ENCODE measurements at regions not wholly inside any gene's neighbourhood (a gene's known extent, or its start where the extent isn't known, plus 50 kb on each side); places are given as distances from the start of the nearest gene placed in this dataset.

DNA sequence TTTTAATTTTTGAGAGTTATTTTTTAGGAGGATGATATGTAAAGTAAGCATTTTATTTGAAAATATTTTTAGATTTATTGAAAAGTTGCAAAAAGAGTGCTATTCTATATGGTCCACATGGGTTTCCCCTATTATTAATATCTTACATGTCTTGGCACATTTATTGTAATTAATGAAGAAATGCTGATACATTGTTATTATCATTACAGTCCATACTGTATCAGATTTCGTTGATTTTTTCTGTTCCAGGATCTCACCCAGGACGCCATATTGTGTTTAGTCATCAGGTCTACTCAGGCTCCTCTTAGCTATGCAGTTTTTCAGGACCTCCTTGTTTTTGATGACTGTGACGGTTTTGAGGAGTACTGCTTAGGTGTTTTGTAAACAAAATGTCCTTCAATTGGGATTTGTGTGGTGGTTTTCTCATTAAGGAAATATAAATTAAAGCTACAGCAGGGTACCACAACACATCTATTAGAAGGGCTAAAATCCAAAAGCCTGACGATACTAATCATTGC lies 281.0 kb downstream of the SAMD5 start:
- H3K9me3 ChIP-seq, result no peaks in the 10 kb centered on the region; the same call in 1 of the 2 replicates
- no peaks in the 10 kb centered on the region for H3K27me3 ChIP-seq
- DNase-seq, result no peak
- peaks cover 8% of the 10 kb centered on the region for H3K4me1 ChIP-seq
- TF ChIP-seq CTCF (IDR thresholded peaks at IDR 0.05; ENCODE audit: low read depth, low read length), result no peak
- no peak overlapping the region for H3K4me3 ChIP-seq (ENCODE audit: low read depth, low read length)
- H3K36me3 ChIP-seq, result no peaks in the 10 kb centered on the region

DNA sequence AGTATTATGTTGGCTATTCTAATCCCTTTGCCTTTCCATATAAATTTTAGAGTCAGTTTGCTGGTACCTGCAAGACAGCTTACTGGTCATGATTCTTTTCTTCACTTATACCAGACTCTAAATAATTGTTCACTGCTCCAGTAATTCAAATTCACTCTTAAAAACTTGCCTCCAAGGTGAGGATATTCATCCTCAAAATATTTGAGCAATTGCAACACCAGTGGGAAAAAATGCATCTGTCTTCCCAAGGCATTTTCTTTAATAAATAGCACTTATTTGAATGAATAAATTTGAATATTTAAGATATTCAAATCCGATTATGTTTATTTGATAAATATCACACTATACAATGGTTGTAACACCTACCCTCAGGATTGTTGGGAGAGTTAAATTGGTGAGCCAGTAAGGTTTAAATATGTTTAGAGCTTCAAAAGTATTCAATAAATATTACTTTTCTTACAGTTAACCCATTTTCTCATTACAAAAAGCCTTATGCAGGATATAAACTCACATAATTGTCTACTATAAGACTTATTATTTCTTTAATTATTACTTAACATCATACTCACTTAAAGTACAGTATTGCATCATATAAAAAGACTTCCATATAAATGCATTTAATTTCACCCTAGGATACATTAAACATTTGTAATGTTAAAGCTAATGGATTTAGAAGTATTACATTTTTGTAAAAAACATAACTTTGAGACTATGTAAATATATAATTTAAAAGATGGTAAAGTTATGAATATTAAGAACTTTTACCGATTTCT lies 285.6 kb downstream of the SAMD5 start:
- no peak for DNase-seq
- Histone ChIP-seq H3K27me3 (no peaks in the 10 kb centered on the region), H3K9me3 (no peaks in the 10 kb centered on the region; the same call in 1 of the 2 replicates), H3K4me3 (ENCODE audit: low read depth, low read length) (no peak overlapping the region), H3K4me1 (no peaks in the 10 kb centered on the region), H3K36me3 (no peaks in the 10 kb centered on the region)
- no peak for TF ChIP-seq CTCF (IDR thresholded peaks at IDR 0.05; ENCODE audit: low read depth, low read length)

DNA sequence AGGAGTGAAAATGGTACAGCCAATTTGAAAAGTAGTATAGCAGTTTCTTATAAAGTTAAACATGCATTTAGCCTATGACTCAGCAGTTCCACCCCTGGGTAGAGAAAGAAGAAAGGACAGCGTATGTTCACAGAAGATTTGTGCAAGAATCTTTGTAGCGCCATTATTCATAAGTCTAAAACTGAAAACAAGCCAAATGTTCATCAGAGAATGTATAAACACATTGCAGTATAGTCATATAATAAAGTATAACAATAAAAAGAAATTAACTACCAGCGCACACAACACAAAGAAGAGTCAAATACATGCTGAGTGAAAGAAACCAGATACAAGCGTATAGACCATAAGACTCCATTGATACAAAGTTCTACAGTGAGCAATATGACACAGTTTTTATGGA lies 294.0 kb downstream of the SAMD5 start:
- no peak for DNase-seq
- Histone ChIP-seq H3K4me3 (ENCODE audit: low read depth, low read length) (no peak overlapping the region), H3K9me3 (no peaks in the 10 kb centered on the region; the same call in 1 of the 2 replicates), H3K27me3 (no peaks in the 10 kb centered on the region), H3K36me3 (no peaks in the 10 kb centered on the region), H3K4me1 (no peaks in the 10 kb centered on the region)
- no peak for TF ChIP-seq CTCF (IDR thresholded peaks at IDR 0.05; ENCODE audit: low read depth, low read length)

DNA sequence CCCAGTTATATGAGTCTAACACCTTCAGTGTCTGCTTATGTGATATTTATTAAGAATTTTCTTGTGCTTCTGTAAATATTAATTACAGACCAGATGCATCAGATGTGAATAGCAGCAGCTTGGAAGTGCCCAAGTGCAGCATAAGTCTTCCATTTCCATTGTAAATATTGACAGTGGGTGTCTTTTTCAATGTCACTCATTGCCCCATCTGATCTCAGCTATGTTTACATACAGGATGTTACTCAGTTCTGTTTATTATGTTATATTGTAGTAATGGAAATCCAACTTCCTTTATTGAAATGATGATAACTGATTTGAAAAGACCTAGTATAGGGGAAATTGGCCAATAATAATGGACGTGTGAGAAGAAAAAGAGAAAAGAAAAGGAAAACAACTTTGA lies 296.7 kb downstream of the SAMD5 start:
- Histone ChIP-seq H3K9me3 (no peaks in the 10 kb centered on the region; the same call in 1 of the 2 replicates), H3K27me3 (no peaks in the 10 kb centered on the region), H3K4me1 (no peaks in the 10 kb centered on the region), H3K36me3 (no peaks in the 10 kb centered on the region), H3K4me3 (ENCODE audit: low read depth, low read length) (no peak overlapping the region)
- no peak for TF ChIP-seq CTCF (IDR thresholded peaks at IDR 0.05; ENCODE audit: low read depth, low read length)
- DNase-seq, result no peak

DNA sequence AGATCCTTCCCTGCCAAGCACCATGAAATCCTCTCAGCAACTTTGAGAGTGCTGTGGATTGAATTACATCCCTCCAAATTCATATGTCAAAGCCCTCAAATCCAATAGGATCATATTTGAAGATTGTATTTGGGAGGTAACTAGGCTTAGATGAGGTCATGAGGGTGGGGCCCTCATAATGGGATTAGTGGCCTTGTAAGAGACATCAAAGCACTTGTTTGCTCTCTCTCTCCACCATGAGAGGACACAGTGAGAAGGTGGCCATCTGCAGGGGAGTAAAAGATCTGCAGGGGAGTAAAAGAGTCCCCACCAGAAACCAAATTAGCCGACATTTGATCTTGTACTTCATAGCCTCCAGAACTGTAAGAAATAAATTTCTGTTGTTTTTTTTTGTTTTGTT lies 298.2 kb downstream of the SAMD5 start:
- Histone ChIP-seq H3K9me3 (no peaks in the 10 kb centered on the region; the same call in 1 of the 2 replicates), H3K27me3 (no peaks in the 10 kb centered on the region), H3K36me3 (no peaks in the 10 kb centered on the region), H3K4me1 (no peaks in the 10 kb centered on the region), H3K4me3 (ENCODE audit: low read depth, low read length) (no peak overlapping the region)
- TF ChIP-seq CTCF (IDR thresholded peaks at IDR 0.05; ENCODE audit: low read depth, low read length), result no peak; the same call in 1 of the 2 replicates
- no peak for DNase-seq

GRCh38 chr6:147808640-147809039 lies 300.1 kb downstream of the SAMD5 start:
- Histone ChIP-seq H3K4me3 (ENCODE audit: low read depth, low read length) (no peak overlapping the region), H3K4me1 (no peaks in the 10 kb centered on the region), H3K36me3 (no peaks in the 10 kb centered on the region), H3K27me3 (no peaks in the 10 kb centered on the region), H3K9me3 (no peaks in the 10 kb centered on the region; the same call in 1 of the 2 replicates)
- DNase-seq, result no peak
- no peak for TF ChIP-seq CTCF (IDR thresholded peaks at IDR 0.05; ENCODE audit: low read depth, low read length)

Data from BE2C (cell line).